ENCODE measurements at regions not wholly inside any gene's neighbourhood (a gene's known extent, or its start where the extent isn't known, plus 50 kb on each side); places are given as distances from the start of the nearest gene placed in this dataset.

DNA sequence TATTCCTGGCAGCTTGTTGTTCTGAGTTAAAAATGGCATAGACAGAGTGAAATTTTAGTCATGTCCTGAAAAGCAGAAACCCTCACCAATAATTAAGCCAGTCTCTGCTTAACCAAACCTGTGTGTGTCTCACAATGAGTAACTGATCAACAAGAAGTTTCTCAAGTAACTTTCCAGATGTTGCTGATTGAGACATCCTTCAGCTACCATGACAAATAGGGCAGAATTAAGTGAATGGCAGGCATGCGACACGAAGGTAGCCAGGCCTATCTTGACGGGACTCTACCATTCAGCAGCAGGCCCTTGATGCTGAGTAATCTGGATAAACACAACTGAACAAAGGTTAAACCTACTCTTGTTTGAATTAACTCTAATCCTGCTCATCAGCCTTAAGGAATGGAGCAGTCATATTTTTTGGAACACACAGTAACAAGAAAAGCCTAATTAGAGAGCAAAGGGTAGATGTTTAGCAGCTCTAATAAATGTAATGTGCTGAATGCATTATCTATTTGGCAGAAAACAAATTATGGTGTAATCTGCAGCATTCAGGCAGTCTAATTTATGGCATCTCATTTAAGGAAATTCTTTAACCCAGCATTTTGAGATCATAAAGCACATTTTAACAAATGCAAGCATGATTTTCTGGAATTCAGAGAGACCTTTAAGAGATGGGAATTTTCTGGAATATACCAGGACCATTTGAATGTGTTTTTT, 159.5 kb upstream of the EPHA4 start:
- TF ChIP-seq, protein P1, sequence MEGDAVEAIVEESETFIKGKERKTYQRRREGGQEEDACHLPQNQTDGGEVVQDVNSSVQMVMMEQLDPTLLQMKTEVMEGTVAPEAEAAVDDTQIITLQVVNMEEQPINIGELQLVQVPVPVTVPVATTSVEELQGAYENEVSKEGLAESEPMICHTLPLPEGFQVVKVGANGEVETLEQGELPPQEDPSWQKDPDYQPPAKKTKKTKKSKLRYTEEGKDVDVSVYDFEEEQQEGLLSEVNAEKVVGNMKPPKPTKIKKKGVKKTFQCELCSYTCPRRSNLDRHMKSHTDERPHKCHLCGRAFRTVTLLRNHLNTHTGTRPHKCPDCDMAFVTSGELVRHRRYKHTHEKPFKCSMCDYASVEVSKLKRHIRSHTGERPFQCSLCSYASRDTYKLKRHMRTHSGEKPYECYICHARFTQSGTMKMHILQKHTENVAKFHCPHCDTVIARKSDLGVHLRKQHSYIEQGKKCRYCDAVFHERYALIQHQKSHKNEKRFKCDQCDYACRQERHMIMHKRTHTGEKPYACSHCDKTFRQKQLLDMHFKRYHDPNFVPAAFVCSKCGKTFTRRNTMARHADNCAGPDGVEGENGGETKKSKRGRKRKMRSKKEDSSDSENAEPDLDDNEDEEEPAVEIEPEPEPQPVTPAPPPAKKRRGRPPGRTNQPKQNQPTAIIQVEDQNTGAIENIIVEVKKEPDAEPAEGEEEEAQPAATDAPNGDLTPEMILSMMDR (conservative IDR thresholded peaks at IDR 0.05 in 1 of 2, IDR thresholded peaks at IDR 0.05 in 1 of 2; ENCODE audit: extremely low read depth in 1 of 2, insufficient read depth in 1 of 2, low read depth in 1 of 2, low read length in 2 of 2): no peak
- TF ChIP-seq EZH2 (IDR thresholded peaks at IDR 0.05; ENCODE audit: borderline replicate concordance, low read length): no peak

Measured in mammary epithelial cell (primary cell).